ENCODE measurements at regions not wholly inside any gene's neighbourhood (a gene's known extent, or its start where the extent isn't known, plus 50 kb on each side); places are given as distances from the start of the nearest gene placed in this dataset.

DNA sequence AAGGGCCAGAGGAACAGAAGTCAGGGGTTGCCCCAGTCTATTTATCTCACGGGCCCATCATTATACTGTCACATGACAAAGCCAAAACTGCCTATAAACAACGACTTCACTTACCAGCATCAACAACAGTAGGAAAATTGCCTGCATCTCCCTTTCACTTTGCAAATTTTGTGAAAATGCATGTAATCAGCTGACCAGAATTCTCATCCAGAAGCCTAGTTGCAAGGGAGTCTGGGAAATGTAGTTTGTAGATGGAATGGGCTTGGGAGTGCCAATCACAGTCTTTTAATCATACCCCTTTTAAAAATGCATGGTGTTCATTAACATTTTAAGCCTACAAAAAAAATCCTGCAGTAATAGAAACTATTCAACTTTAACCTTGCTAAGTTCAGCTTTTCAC lies 369.3 kb upstream of the TMPO start:
- H3K4me1 ChIP-seq (replicated peaks in 1 of 2) = no peaks in the 10 kb centered on the region
- intact Hi-C loops (cut with DNase I) = no loop called here
- DNase-seq = no peak
- WGBS, 4 donors = 78 to 88% (median 85%) methylated on average over 2 of the region's 2 CpGs
- no peak overlapping the region for H3K27ac ChIP-seq
- H3K27me3 ChIP-seq = no peaks in the 10 kb centered on the region
- no peaks in the 10 kb centered on the region for H3K9me3 ChIP-seq (replicated peaks in 1 of 3)
- no peaks in the 10 kb centered on the region for H3K36me3 ChIP-seq (replicated peaks in 1 of 2)
- TF ChIP-seq, protein P1, sequence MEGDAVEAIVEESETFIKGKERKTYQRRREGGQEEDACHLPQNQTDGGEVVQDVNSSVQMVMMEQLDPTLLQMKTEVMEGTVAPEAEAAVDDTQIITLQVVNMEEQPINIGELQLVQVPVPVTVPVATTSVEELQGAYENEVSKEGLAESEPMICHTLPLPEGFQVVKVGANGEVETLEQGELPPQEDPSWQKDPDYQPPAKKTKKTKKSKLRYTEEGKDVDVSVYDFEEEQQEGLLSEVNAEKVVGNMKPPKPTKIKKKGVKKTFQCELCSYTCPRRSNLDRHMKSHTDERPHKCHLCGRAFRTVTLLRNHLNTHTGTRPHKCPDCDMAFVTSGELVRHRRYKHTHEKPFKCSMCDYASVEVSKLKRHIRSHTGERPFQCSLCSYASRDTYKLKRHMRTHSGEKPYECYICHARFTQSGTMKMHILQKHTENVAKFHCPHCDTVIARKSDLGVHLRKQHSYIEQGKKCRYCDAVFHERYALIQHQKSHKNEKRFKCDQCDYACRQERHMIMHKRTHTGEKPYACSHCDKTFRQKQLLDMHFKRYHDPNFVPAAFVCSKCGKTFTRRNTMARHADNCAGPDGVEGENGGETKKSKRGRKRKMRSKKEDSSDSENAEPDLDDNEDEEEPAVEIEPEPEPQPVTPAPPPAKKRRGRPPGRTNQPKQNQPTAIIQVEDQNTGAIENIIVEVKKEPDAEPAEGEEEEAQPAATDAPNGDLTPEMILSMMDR (IDR thresholded peaks at IDR 0.05) = no peak
- no peak for TF ChIP-seq POLR2A (IDR thresholded peaks at IDR 0.05)
- no peak overlapping the region for H3K4me3 ChIP-seq

DNA sequence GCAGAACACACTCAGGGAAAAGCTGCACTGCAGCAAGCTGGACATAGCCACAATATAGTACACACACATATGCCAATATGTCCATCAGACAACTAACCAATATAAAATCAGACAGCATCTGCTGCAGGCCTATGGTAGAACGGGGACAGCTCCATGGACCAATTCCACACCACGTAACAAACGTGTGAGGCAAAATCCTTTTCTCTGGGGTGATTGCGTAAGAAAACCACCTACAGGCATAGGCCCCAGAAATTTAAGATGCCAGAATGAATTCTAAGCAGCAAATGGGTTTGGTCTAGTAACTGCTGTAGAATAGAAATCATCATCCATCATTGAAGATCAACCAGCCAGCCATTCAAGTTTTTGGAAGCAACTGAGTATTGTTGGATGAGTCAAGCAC lies 368.9 kb upstream of the TMPO start:
- H3K36me3 ChIP-seq (replicated peaks in 1 of 2) = no peaks in the 10 kb centered on the region
- H3K27me3 ChIP-seq = no peaks in the 10 kb centered on the region
- H3K27ac ChIP-seq = no peak overlapping the region
- no peaks in the 10 kb centered on the region for H3K4me1 ChIP-seq (replicated peaks in 1 of 2)
- H3K4me3 ChIP-seq = no peak overlapping the region
- no peak for DNase-seq
- no peak for TF ChIP-seq POLR2A (IDR thresholded peaks at IDR 0.05)
- TF ChIP-seq, protein P1 (IDR thresholded peaks at IDR 0.05) = no peak
- 70 to 92% (median 86%) methylated on average over 4 of the region's 4 CpGs for WGBS, 4 donors
- intact Hi-C loops (cut with DNase I) = no loop called here
- H3K9me3 ChIP-seq (replicated peaks in 1 of 3) = no peaks in the 10 kb centered on the region

DNA sequence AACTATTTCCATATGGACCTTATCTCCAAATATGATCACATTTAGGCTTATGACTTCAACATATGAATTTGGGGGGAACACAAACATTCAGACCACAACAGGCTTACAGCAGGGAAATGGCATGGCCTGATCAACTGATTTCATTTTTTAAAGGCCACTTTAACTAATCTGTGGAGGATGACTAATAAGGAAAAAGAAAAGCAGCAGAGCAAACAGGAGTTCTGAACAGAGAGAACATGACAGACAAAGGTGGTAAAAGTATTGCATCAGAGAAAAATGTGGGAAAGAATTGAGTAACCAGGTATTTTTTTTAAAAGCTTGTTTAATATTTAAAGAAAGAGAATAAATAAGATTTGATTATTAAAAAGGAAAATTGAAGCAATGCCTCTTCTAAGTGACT lies 366.1 kb upstream of the TMPO start:
- TF ChIP-seq, protein P1 (IDR thresholded peaks at IDR 0.05) = no peak
- TF ChIP-seq POLR2A (IDR thresholded peaks at IDR 0.05) = no peak
- Histone ChIP-seq H3K9me3 (replicated peaks in 1 of 3) (no peaks in the 10 kb centered on the region), H3K4me1 (replicated peaks in 1 of 2) (no peaks in the 10 kb centered on the region), H3K27ac (no peak overlapping the region), H3K27me3 (no peaks in the 10 kb centered on the region), H3K36me3 (replicated peaks in 1 of 2) (no peaks in the 10 kb centered on the region), H3K4me3 (no peak overlapping the region)
- intact Hi-C loops (cut with DNase I) = no loop called here
- DNase-seq = no peak

DNA sequence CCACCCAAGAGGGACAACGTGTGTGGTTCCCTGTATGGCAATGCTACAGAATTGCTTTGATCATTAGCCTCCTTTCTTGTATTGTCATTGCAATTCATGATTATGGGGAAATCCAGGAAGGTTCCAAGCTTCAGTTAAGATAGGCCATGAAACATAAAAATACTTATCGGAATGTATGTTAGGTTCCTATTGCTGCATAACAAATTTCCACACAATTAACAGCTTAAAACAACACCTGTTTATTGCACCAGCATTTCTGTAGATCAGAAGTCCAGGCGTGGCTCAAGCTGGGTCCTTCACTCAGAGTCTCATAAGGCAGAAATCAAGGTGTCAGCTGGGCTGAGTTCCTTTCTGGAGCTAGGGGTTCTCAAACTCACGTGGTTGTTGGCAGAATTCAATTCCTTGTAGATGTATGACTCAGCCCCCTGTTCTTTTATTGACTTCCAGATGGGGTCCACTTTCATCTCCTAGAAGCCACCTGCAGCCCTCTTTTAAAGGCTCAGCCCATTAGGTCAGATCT lies 365.6 kb upstream of the TMPO start:
- TF ChIP-seq POLR2A (IDR thresholded peaks at IDR 0.05) = no peak
- TF ChIP-seq, protein P1 (IDR thresholded peaks at IDR 0.05) = no peak
- H3K36me3 ChIP-seq (replicated peaks in 1 of 2) = no peaks in the 10 kb centered on the region
- H3K27me3 ChIP-seq = no peaks in the 10 kb centered on the region
- H3K4me3 ChIP-seq = no peak overlapping the region
- no peak overlapping the region for H3K27ac ChIP-seq
- intact Hi-C loops (cut with DNase I) = no loop called here
- no peak for DNase-seq
- 83 to 88% (median 84%) methylated on average over 4 of the region's 4 CpGs for WGBS, 4 donors
- no peaks in the 10 kb centered on the region for H3K4me1 ChIP-seq (replicated peaks in 1 of 2)
- H3K9me3 ChIP-seq (replicated peaks in 1 of 3) = no peaks in the 10 kb centered on the region

Measured in adrenal gland (tissue), 9 donors.